ENCODE measurements at regions not wholly inside any gene's neighbourhood (a gene's known extent, or its start where the extent isn't known, plus 50 kb on each side); places are given as distances from the start of the nearest gene placed in this dataset.

- TF ChIP-seq, protein P1, sequence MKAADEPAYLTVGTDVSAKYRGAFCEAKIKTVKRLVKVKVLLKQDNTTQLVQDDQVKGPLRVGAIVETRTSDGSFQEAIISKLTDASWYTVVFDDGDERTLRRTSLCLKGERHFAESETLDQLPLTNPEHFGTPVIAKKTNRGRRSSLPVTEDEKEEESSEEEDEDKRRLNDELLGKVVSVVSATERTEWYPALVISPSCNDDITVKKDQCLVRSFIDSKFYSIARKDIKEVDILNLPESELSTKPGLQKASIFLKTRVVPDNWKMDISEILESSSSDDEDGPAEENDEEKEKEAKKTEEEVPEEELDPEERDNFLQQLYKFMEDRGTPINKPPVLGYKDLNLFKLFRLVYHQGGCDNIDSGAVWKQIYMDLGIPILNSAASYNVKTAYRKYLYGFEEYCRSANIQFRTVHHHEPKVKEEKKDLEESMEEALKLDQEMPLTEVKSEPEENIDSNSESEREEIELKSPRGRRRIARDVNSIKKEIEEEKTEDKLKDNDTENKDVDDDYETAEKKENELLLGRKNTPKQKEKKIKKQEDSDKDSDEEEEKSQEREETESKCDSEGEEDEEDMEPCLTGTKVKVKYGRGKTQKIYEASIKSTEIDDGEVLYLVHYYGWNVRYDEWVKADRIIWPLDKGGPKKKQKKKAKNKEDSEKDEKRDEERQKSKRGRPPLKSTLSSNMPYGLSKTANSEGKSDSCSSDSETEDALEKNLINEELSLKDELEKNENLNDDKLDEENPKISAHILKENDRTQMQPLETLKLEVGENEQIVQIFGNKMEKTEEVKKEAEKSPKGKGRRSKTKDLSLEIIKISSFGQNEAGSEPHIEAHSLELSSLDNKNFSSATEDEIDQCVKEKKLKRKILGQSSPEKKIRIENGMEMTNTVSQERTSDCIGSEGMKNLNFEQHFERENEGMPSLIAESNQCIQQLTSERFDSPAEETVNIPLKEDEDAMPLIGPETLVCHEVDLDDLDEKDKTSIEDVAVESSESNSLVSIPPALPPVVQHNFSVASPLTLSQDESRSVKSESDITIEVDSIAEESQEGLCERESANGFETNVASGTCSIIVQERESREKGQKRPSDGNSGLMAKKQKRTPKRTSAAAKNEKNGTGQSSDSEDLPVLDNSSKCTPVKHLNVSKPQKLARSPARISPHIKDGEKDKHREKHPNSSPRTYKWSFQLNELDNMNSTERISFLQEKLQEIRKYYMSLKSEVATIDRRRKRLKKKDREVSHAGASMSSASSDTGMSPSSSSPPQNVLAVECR (CRISPR knock-in tag; IDR thresholded peaks at IDR 0.05; ENCODE audit: borderline replicate concordance): no peak
Measured at GRCh38 chr13:74205313-74205690, 71.1 kb upstream of the KLF12 start (continued).

DNA sequence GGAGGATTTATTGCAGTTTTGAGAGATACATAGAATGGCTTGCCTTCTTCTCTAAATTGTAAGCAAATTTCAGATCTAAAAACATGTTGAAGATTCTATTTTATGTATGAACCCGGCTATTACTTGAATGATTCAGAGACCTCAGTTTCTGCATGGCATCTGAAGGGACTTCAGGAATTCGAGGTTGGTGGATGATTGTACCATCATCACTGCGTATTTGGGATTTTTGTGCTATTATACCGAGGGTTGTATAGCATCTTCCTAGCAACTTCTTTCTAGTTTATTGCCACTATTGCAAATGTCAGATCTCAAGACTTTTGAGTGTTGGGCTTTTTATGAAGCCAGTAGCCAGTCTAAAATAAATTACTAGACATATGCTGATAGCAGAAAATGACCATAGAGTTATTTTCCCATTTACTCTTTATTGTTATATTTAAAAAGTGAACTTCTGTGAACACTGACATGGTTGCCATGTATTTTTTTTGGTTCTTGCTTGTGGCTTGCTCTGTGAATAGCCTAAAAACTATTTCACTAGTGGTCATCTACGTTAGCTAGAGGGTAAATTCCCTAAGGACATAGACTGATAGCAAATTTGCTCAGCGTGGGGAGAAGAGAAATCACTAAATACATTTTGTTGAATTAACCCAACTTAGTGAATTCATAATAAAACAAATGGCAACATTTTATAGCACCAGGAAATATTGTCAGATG is 70.6 kb upstream of the KLF12 start:
- no peak overlapping the region for H3K4me2 ChIP-seq (ENCODE audit: low read depth, low read length)
- 19% methylated on average over 6 of the region's 6 CpGs for WGBS (ENCODE audit: low lambda C conversion rate)
- H3K36me3 ChIP-seq (replicated peaks in 1 of 2; ENCODE audit: control insufficient read depth in 1 of 2, insufficient read depth in 2 of 2, low read length in 2 of 2): no peaks in the 10 kb centered on the region
- intact Hi-C loops (cut with micrococcal nuclease; ENCODE audit: unreplicated experiment) (no loop called here), in situ Hi-C loops (cut with HindIII; ENCODE audit: extremely low pct_ligation_motif_present, low pct_unique_long_range_greater_than_20kb) (no loop called here)
- no peak overlapping the region for H3K9ac ChIP-seq (ENCODE audit: insufficient read depth, low read depth, low read length)
- FAIRE-seq: no peak
- BruUV-seq (replicated peaks): no TSS peak
- H3K4me3 ChIP-seq (replicated peaks in 1 of 3; ENCODE audit: insufficient read depth in 1 of 3, low read depth in 2 of 3, low read length in 3 of 3): no peak overlapping the region
- no peaks in the 10 kb centered on the region for H3K27me3 ChIP-seq (ENCODE audit: control insufficient read depth in 1 of 2, insufficient read depth in 2 of 2, low read length in 2 of 2)
- H3K27ac ChIP-seq (ENCODE audit: extremely low read length, insufficient read depth, low read length): no peak overlapping the region
- no peak for ATAC-seq
- H3K4me1 ChIP-seq (ENCODE audit: insufficient read depth, low read length): no peaks in the 10 kb centered on the region
- ChIA-PET POLR2A (no interaction called here), CTCF (ENCODE audit: low intra/inter-chr PET ratio, low total read pairs) (no interaction called here)
- no peaks in the 10 kb centered on the region for H4K20me1 ChIP-seq (ENCODE audit: insufficient read depth, low read length)
- no peak for DNase-seq (ENCODE audit: low spot score)
- no peak overlapping the region for H2AFZ ChIP-seq (ENCODE audit: low read length)
- no peaks in the 10 kb centered on the region for H3K9me3 ChIP-seq (ENCODE audit: low read length)
- H3K79me2 ChIP-seq (ENCODE audit: insufficient read depth, low read length): no peaks in the 10 kb centered on the region
- TF ChIP-seq GABPA (IDR thresholded peaks at IDR 0.05; ENCODE audit: low read depth, low read length) (no peak), GABPA (CRISPR knock-in tag; IDR thresholded peaks at IDR 0.05; ENCODE audit: low read depth) (no peak), ZNF792 (CRISPR knock-in tag; IDR thresholded peaks at IDR 0.05) (no peak), NFKBIZ (CRISPR knock-in tag; IDR thresholded peaks at IDR 0.05) (no peak), AKAP8 (CRISPR knock-in tag; IDR thresholded peaks at IDR 0.05) (no peak), GFI1 (CRISPR knock-in tag; IDR thresholded peaks at IDR 0.05; ENCODE audit: borderline replicate concordance) (no peak), RAD51 (IDR thresholded peaks at IDR 0.05; ENCODE audit: borderline replicate concordance) (no peak), ZBTB20 (CRISPR knock-in tag; IDR thresholded peaks at IDR 0.05; ENCODE audit: borderline replicate concordance, low read depth) (no peak), PAX8 (CRISPR knock-in tag; IDR thresholded peaks at IDR 0.05; ENCODE audit: borderline replicate concordance) (no peak), ZNF331 (CRISPR knock-in tag; IDR thresholded peaks at IDR 0.05) (no peak), SP140L (CRISPR knock-in tag; IDR thresholded peaks at IDR 0.05; ENCODE audit: borderline replicate concordance) (no peak), HIC2 (CRISPR knock-in tag; IDR thresholded peaks at IDR 0.05; ENCODE audit: low read depth) (no peak), NCOA1 (CRISPR knock-in tag; IDR thresholded peaks at IDR 0.05) (no peak)
- TF ChIP-seq, protein P2, sequence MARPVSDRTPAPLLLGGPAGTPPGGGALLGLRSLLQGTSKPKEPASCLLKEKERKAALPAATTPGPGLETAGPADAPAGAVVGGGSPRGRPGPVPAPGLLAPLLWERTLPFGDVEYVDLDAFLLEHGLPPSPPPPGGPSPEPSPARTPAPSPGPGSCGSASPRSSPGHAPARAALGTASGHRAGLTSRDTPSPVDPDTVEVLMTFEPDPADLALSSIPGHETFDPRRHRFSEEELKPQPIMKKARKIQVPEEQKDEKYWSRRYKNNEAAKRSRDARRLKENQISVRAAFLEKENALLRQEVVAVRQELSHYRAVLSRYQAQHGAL (CRISPR knock-in tag; IDR thresholded peaks at IDR 0.05; ENCODE audit: not compliant biosample characterization): no peak
- TF ChIP-seq, protein P3, sequence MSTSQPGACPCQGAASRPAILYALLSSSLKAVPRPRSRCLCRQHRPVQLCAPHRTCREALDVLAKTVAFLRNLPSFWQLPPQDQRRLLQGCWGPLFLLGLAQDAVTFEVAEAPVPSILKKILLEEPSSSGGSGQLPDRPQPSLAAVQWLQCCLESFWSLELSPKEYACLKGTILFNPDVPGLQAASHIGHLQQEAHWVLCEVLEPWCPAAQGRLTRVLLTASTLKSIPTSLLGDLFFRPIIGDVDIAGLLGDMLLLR (CRISPR knock-in tag; IDR thresholded peaks at IDR 0.05): no peak
